ENCODE measurements at regions not wholly inside any gene's neighbourhood (a gene's known extent, or its start where the extent isn't known, plus 50 kb on each side); places are given as distances from the start of the nearest gene placed in this dataset.
A peak's percentile ranks its signal among the peaks of the same experiment; 100 is the strongest.

GRCh38 chr5:156094001-156094400 lies 233.0 kb upstream of the SGCD start:
- peak; percentile 96 for ATAC-seq
- H3K4me1 Mint-ChIP-seq: peaks cover 5% of the 10 kb centered on the region
- ChIA-PET CTCF (no interaction called here), POLR2A (no interaction called here)
- peaks cover 28% of the 10 kb centered on the region for H3K36me3 Mint-ChIP-seq
- peaks cover 44% of the 10 kb centered on the region for H3K9me3 Mint-ChIP-seq
- no peak overlapping the region for H3K27ac Mint-ChIP-seq
- H3K4me3 Mint-ChIP-seq: no peak overlapping the region
- TF ChIP-seq ZNF671 (CRISPR knock-in tag; IDR thresholded peaks at IDR 0.05) (no peak), STAT6 (CRISPR knock-in tag; conservative IDR thresholded peaks at IDR 0.05; ENCODE audit: low read depth) (no peak), RORB (CRISPR knock-in tag; IDR thresholded peaks at IDR 0.05) (no peak), ZNF512 (CRISPR knock-in tag; IDR thresholded peaks at IDR 0.05; ENCODE audit: borderline replicate concordance) (no peak), ATF1 (CRISPR knock-in tag; IDR thresholded peaks at IDR 0.05) (no peak), PRRX2 (CRISPR knock-in tag; IDR thresholded peaks at IDR 0.05) (no peak), KAT7 (CRISPR knock-in tag; IDR thresholded peaks at IDR 0.05; ENCODE audit: borderline replicate concordance) (no peak), ZBTB21 (CRISPR knock-in tag; IDR thresholded peaks at IDR 0.05; ENCODE audit: borderline replicate concordance) (no peak), ATF3 (CRISPR knock-in tag; conservative IDR thresholded peaks at IDR 0.05) (no peak)
- TF ChIP-seq, protein P1, sequence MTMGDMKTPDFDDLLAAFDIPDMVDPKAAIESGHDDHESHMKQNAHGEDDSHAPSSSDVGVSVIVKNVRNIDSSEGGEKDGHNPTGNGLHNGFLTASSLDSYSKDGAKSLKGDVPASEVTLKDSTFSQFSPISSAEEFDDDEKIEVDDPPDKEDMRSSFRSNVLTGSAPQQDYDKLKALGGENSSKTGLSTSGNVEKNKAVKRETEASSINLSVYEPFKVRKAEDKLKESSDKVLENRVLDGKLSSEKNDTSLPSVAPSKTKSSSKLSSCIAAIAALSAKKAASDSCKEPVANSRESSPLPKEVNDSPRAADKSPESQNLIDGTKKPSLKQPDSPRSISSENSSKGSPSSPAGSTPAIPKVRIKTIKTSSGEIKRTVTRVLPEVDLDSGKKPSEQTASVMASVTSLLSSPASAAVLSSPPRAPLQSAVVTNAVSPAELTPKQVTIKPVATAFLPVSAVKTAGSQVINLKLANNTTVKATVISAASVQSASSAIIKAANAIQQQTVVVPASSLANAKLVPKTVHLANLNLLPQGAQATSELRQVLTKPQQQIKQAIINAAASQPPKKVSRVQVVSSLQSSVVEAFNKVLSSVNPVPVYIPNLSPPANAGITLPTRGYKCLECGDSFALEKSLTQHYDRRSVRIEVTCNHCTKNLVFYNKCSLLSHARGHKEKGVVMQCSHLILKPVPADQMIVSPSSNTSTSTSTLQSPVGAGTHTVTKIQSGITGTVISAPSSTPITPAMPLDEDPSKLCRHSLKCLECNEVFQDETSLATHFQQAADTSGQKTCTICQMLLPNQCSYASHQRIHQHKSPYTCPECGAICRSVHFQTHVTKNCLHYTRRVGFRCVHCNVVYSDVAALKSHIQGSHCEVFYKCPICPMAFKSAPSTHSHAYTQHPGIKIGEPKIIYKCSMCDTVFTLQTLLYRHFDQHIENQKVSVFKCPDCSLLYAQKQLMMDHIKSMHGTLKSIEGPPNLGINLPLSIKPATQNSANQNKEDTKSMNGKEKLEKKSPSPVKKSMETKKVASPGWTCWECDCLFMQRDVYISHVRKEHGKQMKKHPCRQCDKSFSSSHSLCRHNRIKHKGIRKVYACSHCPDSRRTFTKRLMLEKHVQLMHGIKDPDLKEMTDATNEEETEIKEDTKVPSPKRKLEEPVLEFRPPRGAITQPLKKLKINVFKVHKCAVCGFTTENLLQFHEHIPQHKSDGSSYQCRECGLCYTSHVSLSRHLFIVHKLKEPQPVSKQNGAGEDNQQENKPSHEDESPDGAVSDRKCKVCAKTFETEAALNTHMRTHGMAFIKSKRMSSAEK (CRISPR knock-in tag; IDR thresholded peaks at IDR 0.05; ENCODE audit: borderline replicate concordance): no peak
- DNase-seq (ENCODE audit: low spot score): peak; percentile 13
- H3K27me3 Mint-ChIP-seq (ENCODE audit: low read depth): peaks cover 4% of the 10 kb centered on the region; the same call in 1 of the 2 replicates

GRCh38 chr5:156095709-156096241 lies 231.2 kb upstream of the SGCD start:
- peaks cover 26% of the 10 kb centered on the region for H3K9me3 Mint-ChIP-seq
- H3K27ac Mint-ChIP-seq: no peak overlapping the region
- ChIA-PET POLR2A (no interaction called here), CTCF (no interaction called here)
- H3K27me3 Mint-ChIP-seq (ENCODE audit: low read depth): no peaks in the 10 kb centered on the region
- peaks cover 10% of the 10 kb centered on the region for H3K36me3 Mint-ChIP-seq
- no peak overlapping the region for H3K4me3 Mint-ChIP-seq
- no peak for TF ChIP-seq NR1H2 (CRISPR knock-in tag; IDR thresholded peaks at IDR 0.05)
- TF ChIP-seq E2F4 (CRISPR knock-in tag; IDR thresholded peaks at IDR 0.05; ENCODE audit: borderline replicate concordance, low read depth): no peak
- no peak for TF ChIP-seq SOX15 (CRISPR knock-in tag; IDR thresholded peaks at IDR 0.05)
- no peak for TF ChIP-seq SMAD4 (CRISPR knock-in tag; IDR thresholded peaks at IDR 0.05)
- TF ChIP-seq GABPB1 (CRISPR knock-in tag; IDR thresholded peaks at IDR 0.05): no peak
- no peak for TF ChIP-seq ZNF138 (CRISPR knock-in tag; conservative IDR thresholded peaks at IDR 0.05)
- no peak for TF ChIP-seq ZNF219 (CRISPR knock-in tag; IDR thresholded peaks at IDR 0.05; ENCODE audit: borderline replicate concordance)
- ATAC-seq (no peak; the same call in 1 of the 2 replicates), DNase-seq (ENCODE audit: low spot score) (no peak)
- H3K4me1 Mint-ChIP-seq: peaks cover 5% of the 10 kb centered on the region
